Muscle of leg (tissue), 3 donors: ENCODE measurements at regions not wholly inside any gene's neighbourhood (a gene's known extent, or its start where the extent isn't known, plus 50 kb on each side); places are given as distances from the start of the nearest gene placed in this dataset.
"Not testable (repeated sequence)": the region's sequence is repeated elsewhere in the genome, so short reads cannot be mapped to it uniquely, and the experiment has no call there.

Experiments used
- DNase-seq: peaks from one replicate; pipeline ENCODE4 v3.0.0; 2013
- H3K27ac ChIP-seq: one replicate; pipeline ENCODE4 v1.5.1; 2013; ENCODE audit warnings: mild to moderate bottlenecking, low read length, control low read depth
- H3K27me3 ChIP-seq: one replicate; pipeline ENCODE4 v1.6.1; 2013; ENCODE audit warnings: low read length; ENCODE audit not compliant: control insufficient read depth, insufficient read depth
- H3K36me3 ChIP-seq: one replicate; pipeline ENCODE4 v1.6.1; 2013; ENCODE audit warnings: low read length; ENCODE audit not compliant: control insufficient read depth, insufficient read depth
- H3K4me1 ChIP-seq: one replicate; pipeline ENCODE4 v1.6.1; 2013; ENCODE audit warnings: low read length; ENCODE audit not compliant: control insufficient read depth, insufficient read depth
- H3K4me3 ChIP-seq: one replicate; pipeline ENCODE4 v1.5.1; 2013; ENCODE audit warnings: low read length, control low read depth
- H3K9me3 ChIP-seq: replicated peaks from 2 replicates; pipeline ENCODE4 v1.6.1; 2013; ENCODE audit warnings: low read depth, low read length; ENCODE audit not compliant: control insufficient read depth
- WGBS: methylation state at CpG from one replicate; pipeline ENCODE4 v1.1.5; 2013; ENCODE audit warnings: missing lambda C conversion rate; ENCODE audit not compliant: insufficient coverage; 5-methylcytosine and 5-hydroxymethylcytosine counted together

DNA sequence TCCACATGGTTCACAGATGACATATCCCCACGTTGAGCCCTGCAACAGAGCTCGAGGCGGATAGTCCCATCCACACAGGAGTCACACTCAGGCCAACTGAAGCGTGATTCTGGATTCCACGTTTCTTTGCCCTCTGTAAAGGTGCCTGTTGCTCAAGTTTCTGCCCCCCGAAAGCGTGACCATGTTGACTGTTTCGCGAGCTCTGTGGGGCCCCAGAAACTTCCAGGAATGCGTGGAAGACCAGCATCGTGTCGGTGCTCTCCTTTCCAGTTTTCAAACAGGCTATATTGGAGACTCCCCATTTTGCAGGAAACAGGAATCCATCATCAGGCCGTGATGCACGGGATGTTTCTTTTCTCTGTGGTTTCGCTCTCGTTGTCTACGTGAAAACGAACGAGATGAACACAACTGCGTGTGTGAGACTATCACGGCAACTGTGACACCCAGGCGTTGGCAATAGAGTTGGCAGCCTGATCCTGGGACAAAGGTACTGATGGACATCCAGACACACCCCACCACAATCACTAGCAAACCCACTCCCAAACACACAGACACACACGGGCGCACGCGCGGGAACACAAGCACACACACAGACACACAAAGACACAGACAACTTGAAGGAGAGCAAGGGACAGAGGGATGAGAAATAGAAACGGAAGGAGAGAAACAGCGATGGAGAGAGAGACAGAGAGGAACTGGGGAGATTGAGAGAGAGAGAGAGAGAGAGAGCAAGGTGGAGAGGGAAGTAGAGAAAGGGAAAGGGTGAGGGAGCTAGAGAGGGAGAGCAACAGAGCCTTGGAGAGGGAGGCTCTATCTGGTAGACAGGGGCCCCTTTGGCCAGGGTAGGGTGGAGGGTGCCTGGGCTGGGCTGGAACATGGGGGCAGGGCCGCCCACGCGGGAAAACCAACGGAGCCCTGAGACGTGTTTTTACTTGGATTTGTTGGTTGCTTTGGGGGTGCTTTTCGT lies 1609.3 kb downstream of the SPATA31A7 start:
- H3K27ac ChIP-seq = peak overlapping the region; percentile 31
- 16% methylated on average over 30 of the region's 35 CpGs for WGBS
- H3K4me1 ChIP-seq = peaks cover 29% of the 10 kb centered on the region
- not testable (repeated sequence) for H3K36me3 ChIP-seq, H3K9me3 ChIP-seq
- DNase-seq = peak; percentile 24
- peaks cover 43% of the 10 kb centered on the region for H3K27me3 ChIP-seq
- peak overlapping the region; percentile 28 for H3K4me3 ChIP-seq

- Histone ChIP-seq H3K27me3 (peaks cover 46% of the 10 kb centered on the region), H3K4me3 (peak overlapping the region; percentile 60), H3K4me1 (peaks cover 29% of the 10 kb centered on the region), H3K27ac (peak overlapping the region; percentile 20)
- not testable (repeated sequence) for H3K9me3 ChIP-seq, H3K36me3 ChIP-seq
- peak; percentile 28 for DNase-seq
- WGBS = 10% methylated on average over 14 of the region's 36 CpGs
Observed at GRCh38 chr9:62799851-62800371, 1610.1 kb downstream of the SPATA31A7 start.

- Histone ChIP-seq H3K4me1 (peaks cover 29% of the 10 kb centered on the region), H3K27me3 (peaks cover 46% of the 10 kb centered on the region), H3K4me3 (peak overlapping the region; percentile 60)
- not testable (repeated sequence) for H3K9me3 ChIP-seq, H3K36me3 ChIP-seq, H3K27ac ChIP-seq
- peak; percentile 42 for DNase-seq
- WGBS = 6% methylated on average over 19 of the region's 30 CpGs
Observed at GRCh38 chr9:62800451-62801371, 1610.9 kb downstream of the SPATA31A7 start.

GRCh38 chr9:62801372-62801811 lies 1611.6 kb downstream of the SPATA31A7 start:
- peaks cover 29% of the 10 kb centered on the region for H3K4me1 ChIP-seq
- H3K9me3 ChIP-seq, H3K36me3 ChIP-seq: not testable (repeated sequence)
- H3K4me3 ChIP-seq = peak overlapping the region; percentile 60
- peak; percentile 40 for DNase-seq
- peak overlapping the region; percentile 76 for H3K27ac ChIP-seq
- H3K27me3 ChIP-seq = peaks cover 46% of the 10 kb centered on the region
- 10% methylated on average over 15 of the region's 15 CpGs for WGBS

- H3K9me3 ChIP-seq, H3K36me3 ChIP-seq: not testable (repeated sequence)
- 7% methylated on average over 51 of the region's 63 CpGs for WGBS
- Histone ChIP-seq H3K27ac (peak overlapping the region; percentile 76), H3K4me1 (peaks cover 29% of the 10 kb centered on the region), H3K27me3 (peaks cover 46% of the 10 kb centered on the region), H3K4me3 (peak overlapping the region; percentile 60)
- peak; percentile 88 for DNase-seq
Observed at GRCh38 chr9:62801961-62802718, 1612.3 kb downstream of the SPATA31A7 start.

GRCh38 chr9:62802719-62803079 lies 1612.9 kb downstream of the SPATA31A7 start:
- DNase-seq, H3K9me3 ChIP-seq, H3K36me3 ChIP-seq: not testable (repeated sequence)
- no CpG with 5 or more reads among the region's 9 CpGs for WGBS
- Histone ChIP-seq H3K4me3 (peak overlapping the region; percentile 60), H3K27me3 (peaks cover 46% of the 10 kb centered on the region), H3K4me1 (peaks cover 29% of the 10 kb centered on the region), H3K27ac (peak overlapping the region; percentile 76)

- not testable (repeated sequence) for H3K27ac ChIP-seq, H3K9me3 ChIP-seq, H3K36me3 ChIP-seq, H3K4me3 ChIP-seq
- H3K4me1 ChIP-seq = peaks cover 29% of the 10 kb centered on the region
- peak; percentile 30 for DNase-seq
- H3K27me3 ChIP-seq = peaks cover 46% of the 10 kb centered on the region
- WGBS = no CpG with 5 or more reads among the region's 2 CpGs
Observed at GRCh38 chr9:62803099-62803498, 1613.3 kb downstream of the SPATA31A7 start.

DNA sequence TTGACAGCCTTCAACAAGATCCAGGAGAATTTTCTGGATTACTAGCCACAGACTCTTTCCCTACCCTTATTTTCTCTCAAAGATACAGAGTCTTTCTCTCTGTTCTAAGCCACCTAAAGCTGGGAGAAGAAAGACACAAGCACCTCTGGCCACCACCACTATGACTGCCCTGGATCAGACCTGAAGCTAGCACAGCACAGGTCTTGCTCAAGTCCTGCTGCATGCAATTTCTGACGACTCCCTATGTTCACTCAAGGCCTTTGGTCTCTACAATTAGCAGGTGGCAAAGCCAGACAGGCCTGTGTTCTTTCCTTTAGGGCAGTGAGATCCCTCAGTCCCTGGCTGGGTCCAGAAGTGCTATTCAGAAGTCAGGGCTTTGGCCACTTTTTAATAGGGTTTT lies 1614.5 kb downstream of the SPATA31A7 start:
- H3K27ac ChIP-seq, H3K4me3 ChIP-seq, DNase-seq, H3K36me3 ChIP-seq, H3K9me3 ChIP-seq: not testable (repeated sequence)
- 33% methylated on average over 1 of the region's 1 CpG for WGBS
- H3K4me1 ChIP-seq = peaks cover 23% of the 10 kb centered on the region
- H3K27me3 ChIP-seq = peaks cover 39% of the 10 kb centered on the region

DNA sequence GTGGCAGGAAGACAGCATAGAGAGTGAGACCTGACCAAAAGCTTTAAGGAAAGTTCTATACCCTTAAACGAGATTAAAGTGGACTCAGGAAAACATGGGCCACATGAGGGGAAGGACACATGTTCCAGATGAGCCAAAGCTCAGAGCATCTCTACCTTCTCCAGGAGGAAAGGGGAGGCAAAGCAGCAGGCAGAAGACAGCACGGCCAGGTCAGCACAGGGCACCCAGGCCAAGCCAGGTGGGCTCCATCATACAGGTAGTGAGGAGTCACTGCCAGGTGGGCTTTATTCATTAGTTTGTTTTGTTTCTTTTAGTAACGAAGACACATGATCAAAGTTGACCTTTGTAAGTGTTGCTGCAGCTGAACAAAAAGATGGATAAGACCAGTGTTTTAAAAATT lies 1617.6 kb downstream of the SPATA31A7 start:
- not testable (repeated sequence) for H3K4me1 ChIP-seq, H3K36me3 ChIP-seq, H3K9me3 ChIP-seq, H3K4me3 ChIP-seq, H3K27ac ChIP-seq, DNase-seq, H3K27me3 ChIP-seq
- 20% methylated on average over 1 of the region's 3 CpGs for WGBS
